ENCODE measurements at regions not wholly inside any gene's neighbourhood (a gene's known extent, or its start where the extent isn't known, plus 50 kb on each side); places are given as distances from the start of the nearest gene placed in this dataset.

DNA sequence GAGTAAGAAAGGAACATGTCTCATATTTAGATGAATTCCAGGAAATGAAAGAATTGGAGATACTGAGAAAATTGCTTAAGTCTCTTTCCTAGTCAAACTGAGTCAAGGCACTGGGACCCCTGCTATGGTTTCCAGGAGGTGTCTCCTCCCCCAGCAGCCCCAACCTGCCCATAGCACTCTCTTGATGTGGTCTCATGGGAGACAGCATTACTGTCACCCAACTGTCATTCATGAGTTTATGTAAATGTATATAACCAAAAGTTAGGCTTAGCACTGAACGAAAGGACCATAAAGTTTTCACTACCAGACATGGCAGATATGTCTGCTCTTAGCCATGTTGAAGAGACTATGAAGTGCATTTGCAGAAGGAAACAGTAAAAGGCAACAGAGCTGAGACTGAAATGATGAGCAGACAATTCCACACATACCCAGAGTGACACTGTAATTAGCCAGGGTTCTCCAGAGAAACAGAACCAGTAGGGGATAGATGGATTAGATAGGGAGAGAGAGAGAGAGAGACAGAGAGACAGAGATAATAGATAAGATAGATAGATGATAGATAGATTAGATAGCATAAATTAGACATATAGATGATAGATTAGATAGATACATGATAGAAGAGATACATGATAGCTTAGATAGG is 328.1 kb downstream of the BRD1 start:
- DNase-seq: no peak

DNA sequence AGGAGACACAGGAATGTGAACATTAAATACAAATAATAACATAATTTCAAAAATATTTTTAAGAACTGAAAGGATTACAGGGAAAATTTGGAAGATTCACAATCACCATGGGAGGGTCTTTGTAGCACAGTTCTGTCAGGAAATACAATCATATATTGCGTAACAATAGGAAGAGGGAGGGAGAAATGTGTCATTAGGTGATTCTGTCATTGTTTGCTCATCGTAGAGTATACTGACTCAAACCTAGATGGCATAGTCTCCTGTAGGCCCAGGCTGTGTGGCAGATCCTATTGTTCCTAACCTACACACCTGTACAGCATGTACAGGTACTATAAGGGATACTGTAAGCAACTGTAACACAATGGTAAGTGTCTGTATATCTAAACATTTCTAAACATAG is 330.4 kb downstream of the BRD1 start:
- no peak for DNase-seq

GRCh38 chr22:49494555-49494954 is 333.1 kb downstream of the BRD1 start:
- no peak for DNase-seq

GRCh38 chr22:49492741-49493251 is 334.9 kb downstream of the BRD1 start:
- no peak for DNase-seq

- no peak for DNase-seq
Observed at GRCh38 chr22:49492308-49492707, 335.4 kb downstream of the BRD1 start.

DNA sequence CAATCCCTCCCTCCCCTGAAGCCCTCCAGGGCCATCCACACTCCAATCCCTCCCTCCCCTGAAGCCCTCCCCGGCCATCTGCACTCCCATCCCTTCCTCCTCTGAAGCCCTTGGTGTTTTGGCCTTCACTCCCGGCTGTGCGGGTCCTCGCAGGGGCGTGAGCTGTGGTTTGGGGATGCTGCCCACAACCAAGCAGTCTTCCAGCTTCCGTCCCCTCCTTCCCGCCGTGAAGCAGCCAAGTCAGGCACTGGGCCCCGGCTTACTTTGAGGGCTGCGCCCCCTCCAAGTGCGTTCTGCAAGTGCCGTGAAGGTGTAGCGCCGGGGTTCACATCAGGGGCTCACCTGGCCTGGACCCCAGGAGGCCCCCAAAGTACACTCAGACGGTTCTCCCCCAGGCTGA is 335.9 kb downstream of the BRD1 start:
- no peak for DNase-seq

DNA sequence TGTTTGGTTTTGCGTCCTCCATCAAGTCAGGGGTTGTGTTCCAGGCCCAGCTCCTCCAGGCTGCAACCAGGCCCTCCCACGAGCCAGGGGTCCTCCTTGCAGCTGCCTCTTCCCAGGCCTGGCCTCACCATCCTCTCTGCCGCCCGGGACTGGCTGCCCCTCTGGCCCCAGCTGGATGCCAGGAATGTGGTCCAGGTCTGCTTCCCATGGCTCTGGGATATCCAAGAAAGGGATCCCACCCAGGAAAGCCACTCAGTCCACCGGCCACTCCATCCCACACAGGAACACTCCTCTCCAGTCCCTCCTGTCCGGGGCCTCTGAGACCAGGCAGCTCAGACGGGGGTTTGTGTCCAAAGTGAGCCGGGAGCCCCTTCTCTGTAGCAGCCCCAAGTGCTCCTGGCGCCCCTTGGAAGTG is 336.4 kb downstream of the BRD1 start:
- DNase-seq: no peak

DNA sequence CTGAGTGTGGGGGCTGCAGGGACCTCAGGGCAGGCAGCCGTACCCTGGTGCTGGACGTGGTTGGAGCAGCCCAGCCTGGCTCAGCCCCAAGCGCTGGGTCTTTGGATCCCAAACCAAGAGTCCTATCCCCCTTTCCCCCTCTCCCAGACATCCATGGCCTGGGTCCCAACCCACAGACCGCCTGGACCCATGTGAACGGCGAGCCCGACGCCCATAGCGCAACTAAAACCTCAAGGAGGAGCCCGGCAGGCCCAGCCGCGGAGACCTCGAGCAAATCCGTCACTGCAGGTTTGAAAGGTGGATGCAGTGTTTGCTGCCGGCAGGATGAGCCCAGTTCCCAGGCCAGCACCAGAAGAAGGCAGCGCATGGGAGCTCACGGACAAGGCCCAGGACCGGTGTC is 337.0 kb downstream of the BRD1 start:
- no peak for DNase-seq

DNA sequence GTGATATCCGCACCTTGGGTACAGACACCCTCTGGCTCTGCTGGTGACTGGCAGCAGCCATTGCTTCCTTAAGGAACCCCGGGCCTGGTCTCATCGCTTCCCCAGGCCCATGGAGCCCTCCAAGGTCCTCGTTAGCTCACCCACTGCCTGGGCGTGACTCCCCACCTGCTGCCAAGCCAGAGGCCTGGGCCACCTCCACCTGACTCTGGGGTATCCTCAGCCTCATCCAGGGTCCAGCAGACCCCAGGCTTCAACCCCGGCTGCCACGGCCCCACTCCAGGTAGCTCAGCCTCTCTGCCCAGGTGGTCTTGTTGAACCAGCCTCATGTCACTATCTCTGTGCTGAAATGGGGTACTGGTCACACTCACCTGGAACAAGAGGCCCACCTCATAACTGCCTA is 337.9 kb downstream of the BRD1 start:
- DNase-seq: no peak

- DNase-seq: no peak
Observed at GRCh38 chr22:49488943-49489342, 338.7 kb downstream of the BRD1 start.

GRCh38 chr22:49487950-49488349 is 339.7 kb downstream of the BRD1 start:
- no peak for DNase-seq

- no peak for DNase-seq
Observed at GRCh38 chr22:49486225-49486624, 341.4 kb downstream of the BRD1 start.

DNA sequence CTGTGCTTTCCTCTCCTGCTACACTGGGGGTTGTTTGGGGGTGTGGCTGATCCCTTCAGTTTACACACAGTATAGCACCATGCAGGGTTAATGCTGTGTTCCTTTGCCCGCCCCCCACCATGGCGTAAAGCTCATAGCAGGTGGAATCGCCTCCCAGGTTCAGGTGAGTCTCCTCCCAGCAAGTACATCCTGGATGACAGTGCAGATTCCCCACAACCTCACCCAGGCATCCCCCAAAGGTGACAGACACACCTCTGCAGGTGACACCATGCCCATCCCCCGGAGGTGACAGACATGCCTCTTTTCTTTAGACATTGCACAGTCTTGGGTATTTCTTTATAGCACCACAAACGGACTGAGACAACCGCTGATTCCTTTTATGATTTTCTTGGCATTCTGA is 343.7 kb downstream of the BRD1 start:
- no peak for DNase-seq

DNA sequence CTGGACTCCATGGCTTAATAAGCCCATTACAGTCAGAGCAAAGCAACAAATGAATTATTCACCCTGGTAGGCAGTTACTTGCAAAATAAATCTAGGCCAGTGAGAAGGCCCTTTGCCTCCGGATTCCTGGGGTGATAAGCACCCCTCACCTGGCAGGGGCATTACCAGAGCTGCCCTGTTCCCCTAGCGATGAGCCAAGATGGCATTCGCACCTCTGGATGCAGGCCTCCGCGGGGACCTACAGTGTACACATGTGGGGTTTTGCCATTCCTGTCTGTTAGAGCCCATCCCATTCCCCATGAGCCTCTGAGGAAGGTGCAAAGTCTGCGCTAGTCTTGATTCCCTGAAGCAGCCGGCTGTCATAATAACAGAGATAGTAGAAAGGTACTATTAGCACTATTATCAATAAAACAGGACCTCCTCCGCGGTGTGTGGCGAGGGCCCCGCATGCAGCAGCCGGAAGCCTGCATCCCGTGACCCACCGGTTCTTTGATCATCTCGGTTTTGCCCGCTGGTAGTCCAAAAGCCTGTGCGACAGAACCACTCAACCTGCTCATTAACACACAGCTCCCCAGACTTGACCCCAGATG is 344.3 kb downstream of the BRD1 start:
- DNase-seq: no peak

- no peak for DNase-seq
Observed at GRCh38 chr22:49482811-49483210, 344.9 kb downstream of the BRD1 start.

GRCh38 chr22:49481659-49482399 is 345.8 kb downstream of the BRD1 start:
- DNase-seq: no peak

GRCh38 chr22:49480896-49481658 is 346.6 kb downstream of the BRD1 start:
- no peak for DNase-seq

DNA sequence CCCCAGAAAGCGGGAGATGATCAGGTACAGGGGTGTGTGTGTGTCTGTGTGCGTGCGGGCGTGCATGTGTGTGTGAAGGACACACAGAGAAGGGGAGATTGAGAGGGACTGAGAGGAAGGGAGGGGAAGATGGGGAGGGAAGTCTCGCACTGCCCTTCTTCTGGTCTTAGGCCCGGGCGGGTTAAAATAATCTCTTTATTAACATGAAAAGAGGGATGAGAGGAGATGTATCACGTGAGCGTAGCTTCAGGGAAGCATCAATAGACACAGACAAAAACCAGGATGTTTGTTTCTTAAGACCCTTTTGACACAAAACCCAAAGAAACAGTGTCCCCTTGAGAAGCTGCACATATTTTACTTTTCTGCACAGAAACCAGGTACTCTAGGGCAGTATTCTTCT is 347.3 kb downstream of the BRD1 start:
- no peak for DNase-seq

DNA sequence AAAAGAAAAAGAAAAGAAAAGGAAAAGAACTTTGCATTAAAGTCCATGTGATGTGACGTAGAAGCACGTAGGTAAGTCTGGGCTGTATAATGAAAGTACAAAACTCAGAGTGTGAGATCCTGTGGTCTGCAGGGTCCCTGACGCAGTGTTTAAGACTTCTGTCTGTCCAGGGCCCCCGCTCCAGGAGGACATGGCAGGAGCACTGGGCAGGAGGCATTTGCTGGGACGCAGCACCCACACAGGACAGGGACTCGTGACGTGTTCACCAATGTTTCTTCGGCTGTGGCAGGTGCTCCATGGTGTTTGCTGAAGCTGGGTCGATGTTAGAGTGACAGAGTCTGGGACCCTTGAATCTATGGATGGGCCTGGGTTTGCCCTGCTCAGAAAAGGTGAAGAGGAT is 348.1 kb downstream of the BRD1 start:
- no peak for DNase-seq

GRCh38 chr22:49476800-49477400 is 350.8 kb downstream of the BRD1 start:
- DNase-seq: no peak

GRCh38 chr22:49476176-49476575 is 351.5 kb downstream of the BRD1 start:
- no peak for DNase-seq

- DNase-seq: no peak
Observed at GRCh38 chr22:49475253-49475652, 352.4 kb downstream of the BRD1 start.

GRCh38 chr22:49473286-49473685 is 354.4 kb downstream of the BRD1 start:
- no peak for DNase-seq
